ENCODE measurements at regions not wholly inside any gene's neighbourhood (a gene's known extent, or its start where the extent isn't known, plus 50 kb on each side); places are given as distances from the start of the nearest gene placed in this dataset.
"Not testable (repeated sequence)": the region's sequence is repeated elsewhere in the genome, so short reads cannot be mapped to it uniquely, and the experiment has no call there.

GRCh38 chr1:2851918-2852317 is 50.4 kb upstream of the TTC34 start:
- not testable (repeated sequence) for DNase-seq (ENCODE audit: low read depth in 2 of 2)

GRCh38 chr1:2853711-2854110 is 52.2 kb upstream of the TTC34 start:
- DNase-seq (ENCODE audit: low read depth in 2 of 2) = no peak

- DNase-seq (ENCODE audit: low read depth in 2 of 2) = no peak
These were observed 52.7 kb upstream of the TTC34 start for GRCh38 chr1:2854151-2854550.

GRCh38 chr1:2854611-2855010 is 53.1 kb upstream of the TTC34 start:
- DNase-seq (ENCODE audit: low read depth in 2 of 2) = no peak

GRCh38 chr1:2855206-2856065 is 53.9 kb upstream of the TTC34 start:
- no peak for DNase-seq (ENCODE audit: low read depth in 2 of 2)

GRCh38 chr1:2856066-2856390 is 54.5 kb upstream of the TTC34 start:
- no peak for DNase-seq (ENCODE audit: low read depth in 2 of 2)

GRCh38 chr1:2856676-2857375 is 55.3 kb upstream of the TTC34 start:
- DNase-seq (ENCODE audit: low read depth in 2 of 2) = no peak

GRCh38 chr1:2857521-2857920 is 56.0 kb upstream of the TTC34 start:
- no peak for DNase-seq (ENCODE audit: low read depth in 2 of 2)

GRCh38 chr1:2858676-2859075 is 57.2 kb upstream of the TTC34 start:
- no peak for DNase-seq (ENCODE audit: low read depth in 2 of 2)

GRCh38 chr1:2859219-2859880 is 57.9 kb upstream of the TTC34 start:
- DNase-seq (ENCODE audit: low read depth in 2 of 2) = no peak

- DNase-seq (ENCODE audit: low read depth in 2 of 2) = no peak
These were observed 58.5 kb upstream of the TTC34 start for GRCh38 chr1:2859881-2860430.

- DNase-seq (ENCODE audit: low read depth in 2 of 2) = no peak
These were observed 59.1 kb upstream of the TTC34 start for GRCh38 chr1:2860476-2861142.

- DNase-seq (ENCODE audit: low read depth in 2 of 2) = no peak
These were observed 59.9 kb upstream of the TTC34 start for GRCh38 chr1:2861143-2861987.

GRCh38 chr1:2861988-2862813 is 60.7 kb upstream of the TTC34 start:
- DNase-seq (ENCODE audit: low read depth in 2 of 2) = no peak

- no peak for DNase-seq (ENCODE audit: low read depth in 2 of 2)
These were observed 61.5 kb upstream of the TTC34 start for GRCh38 chr1:2862814-2863647.

GRCh38 chr1:2863648-2863963 is 62.1 kb upstream of the TTC34 start:
- no peak for DNase-seq (ENCODE audit: low read depth in 2 of 2)

GRCh38 chr1:2864203-2864905 is 62.9 kb upstream of the TTC34 start:
- DNase-seq (ENCODE audit: low read depth in 2 of 2) = no peak

- no peak for DNase-seq (ENCODE audit: low read depth in 2 of 2)
These were observed 63.5 kb upstream of the TTC34 start for GRCh38 chr1:2865000-2865399.

All from stimulated activated CD4-positive, alpha-beta T cell treated with anti-CD3 and anti-CD28 coated beads, Interleukin-12 subunit alpha, Interleukin-12 subunit beta, amount 100 ng/mL, for 24 hours (primary cell).